Gastrocnemius medialis (tissue), 4 donors: ENCODE measurements at regions not wholly inside any gene's neighbourhood (a gene's known extent, or its start where the extent isn't known, plus 50 kb on each side); places are given as distances from the start of the nearest gene placed in this dataset.

Experiments used
- CTCF ChIP-seq, 5 experiments: fragments of 450-650 bp in 3 of 5; fragments of 200-600 bp in 2 of 5; sonication (generic) in 2 of 5; IDR thresholded peaks in 4 of 5; conservative IDR thresholded peaks in 1 of 5; 1 replicate in 4 of 5; 2 replicates in 1 of 5; pipeline ENCODE4 v1.5.1; 2016 to 2019; ENCODE audit warnings: antibody characterized with exemption in 5 of 5, mild to moderate bottlenecking in 3 of 5, moderate library complexity in 3 of 5
- POLR2A ChIP-seq, 2 donors: fragments of 450-650 bp; IDR thresholded peaks; one replicate each; pipeline ENCODE4 v1.6.1; 2017; ENCODE audit warnings: antibody characterized with exemption in 2 of 2, mild to moderate bottlenecking in 2 of 2, moderate library complexity in 2 of 2

GRCh38 chr20:10868299-10868698, 194.5 kb upstream of the JAG1 start:
- TF ChIP-seq CTCF (IDR thresholded peaks at IDR 0.05 in 4 of 5, conservative IDR thresholded peaks at IDR 0.05 in 1 of 5) (no peak), POLR2A (IDR thresholded peaks at IDR 0.05) (no peak)
